HG03469 (cell line): ENCODE measurements at regions not wholly inside any gene's neighbourhood (a gene's known extent, or its start where the extent isn't known, plus 50 kb on each side); places are given as distances from the start of the nearest gene placed in this dataset.
"Not testable (repeated sequence)": the region's sequence is repeated elsewhere in the genome, so short reads cannot be mapped to it uniquely, and the experiment has no call there.

ENCODE experiments used
- ATAC-seq: cut with Tn5 transposase; IDR thresholded peaks from one replicate; pipeline ENCODE4 v1.9.1; 2021; ENCODE audit warnings: mild to moderate bottlenecking, moderate library complexity, moderate number of reproducible peaks; ENCODE audit not compliant: unreplicated experiment

- not testable (repeated sequence) for ATAC-seq
Observed at GRCh38 chr13:50661881-50662280, 181.6 kb downstream of the DLEU7 start.

- ATAC-seq, result no peak
Observed at GRCh38 chr13:50664951-50665350, 178.5 kb downstream of the DLEU7 start.

GRCh38 chr13:50668049-50668448 is 175.4 kb downstream of the DLEU7 start:
- no peak for ATAC-seq

GRCh38 chr13:50668691-50669271 is 174.7 kb downstream of the DLEU7 start:
- no peak for ATAC-seq

- no peak for ATAC-seq
Observed at GRCh38 chr13:50670272-50670671, 173.2 kb downstream of the DLEU7 start.

- no peak for ATAC-seq
Observed at GRCh38 chr13:50670847-50671496, 172.5 kb downstream of the DLEU7 start.

- ATAC-seq, result no peak
Observed at GRCh38 chr13:50671497-50671850, 172.0 kb downstream of the DLEU7 start.

GRCh38 chr13:50672025-50672424 is 171.5 kb downstream of the DLEU7 start:
- ATAC-seq, result no peak

GRCh38 chr13:50675651-50676050 is 167.8 kb downstream of the DLEU7 start:
- ATAC-seq, result no peak

GRCh38 chr13:50676602-50677001 is 166.9 kb downstream of the DLEU7 start:
- no peak for ATAC-seq

- ATAC-seq, result no peak
Observed at GRCh38 chr13:50677258-50677657, 166.2 kb downstream of the DLEU7 start.

- ATAC-seq, result no peak
Observed at GRCh38 chr13:50677687-50678463, 165.6 kb downstream of the DLEU7 start.

- no peak for ATAC-seq
Observed at GRCh38 chr13:50678464-50679162, 164.9 kb downstream of the DLEU7 start.

GRCh38 chr13:50679321-50679720 is 164.2 kb downstream of the DLEU7 start:
- ATAC-seq, result no peak

- no peak for ATAC-seq
Observed at GRCh38 chr13:50682002-50682401, 161.5 kb downstream of the DLEU7 start.

- no peak for ATAC-seq
Observed at GRCh38 chr13:50682966-50683365, 160.5 kb downstream of the DLEU7 start.

- ATAC-seq, result no peak
Observed at GRCh38 chr13:50684366-50684765, 159.1 kb downstream of the DLEU7 start.

GRCh38 chr13:50685491-50685890 is 158.0 kb downstream of the DLEU7 start:
- no peak for ATAC-seq

GRCh38 chr13:50685956-50686355 is 157.5 kb downstream of the DLEU7 start:
- ATAC-seq, result no peak

- ATAC-seq, result no peak
Observed at GRCh38 chr13:50686551-50686950, 156.9 kb downstream of the DLEU7 start.

GRCh38 chr13:50687545-50687944 is 155.9 kb downstream of the DLEU7 start:
- no peak for ATAC-seq

GRCh38 chr13:50690006-50690405 is 153.5 kb downstream of the DLEU7 start:
- ATAC-seq, result no peak
